ENCODE measurements at regions not wholly inside any gene's neighbourhood (a gene's known extent, or its start where the extent isn't known, plus 50 kb on each side); places are given as distances from the start of the nearest gene placed in this dataset.

- TF ChIP-seq TCF7L2 (IDR thresholded peaks at IDR 0.05; ENCODE audit: low read depth, low read length) (no peak), POLR2AphosphoS5 (IDR thresholded peaks at IDR 0.05; ENCODE audit: low read depth, low read length) (no peak)
- TF ChIP-seq, protein P1, sequence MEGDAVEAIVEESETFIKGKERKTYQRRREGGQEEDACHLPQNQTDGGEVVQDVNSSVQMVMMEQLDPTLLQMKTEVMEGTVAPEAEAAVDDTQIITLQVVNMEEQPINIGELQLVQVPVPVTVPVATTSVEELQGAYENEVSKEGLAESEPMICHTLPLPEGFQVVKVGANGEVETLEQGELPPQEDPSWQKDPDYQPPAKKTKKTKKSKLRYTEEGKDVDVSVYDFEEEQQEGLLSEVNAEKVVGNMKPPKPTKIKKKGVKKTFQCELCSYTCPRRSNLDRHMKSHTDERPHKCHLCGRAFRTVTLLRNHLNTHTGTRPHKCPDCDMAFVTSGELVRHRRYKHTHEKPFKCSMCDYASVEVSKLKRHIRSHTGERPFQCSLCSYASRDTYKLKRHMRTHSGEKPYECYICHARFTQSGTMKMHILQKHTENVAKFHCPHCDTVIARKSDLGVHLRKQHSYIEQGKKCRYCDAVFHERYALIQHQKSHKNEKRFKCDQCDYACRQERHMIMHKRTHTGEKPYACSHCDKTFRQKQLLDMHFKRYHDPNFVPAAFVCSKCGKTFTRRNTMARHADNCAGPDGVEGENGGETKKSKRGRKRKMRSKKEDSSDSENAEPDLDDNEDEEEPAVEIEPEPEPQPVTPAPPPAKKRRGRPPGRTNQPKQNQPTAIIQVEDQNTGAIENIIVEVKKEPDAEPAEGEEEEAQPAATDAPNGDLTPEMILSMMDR (IDR thresholded peaks at IDR 0.05), result no peak
- TF ChIP-seq, protein P2, sequence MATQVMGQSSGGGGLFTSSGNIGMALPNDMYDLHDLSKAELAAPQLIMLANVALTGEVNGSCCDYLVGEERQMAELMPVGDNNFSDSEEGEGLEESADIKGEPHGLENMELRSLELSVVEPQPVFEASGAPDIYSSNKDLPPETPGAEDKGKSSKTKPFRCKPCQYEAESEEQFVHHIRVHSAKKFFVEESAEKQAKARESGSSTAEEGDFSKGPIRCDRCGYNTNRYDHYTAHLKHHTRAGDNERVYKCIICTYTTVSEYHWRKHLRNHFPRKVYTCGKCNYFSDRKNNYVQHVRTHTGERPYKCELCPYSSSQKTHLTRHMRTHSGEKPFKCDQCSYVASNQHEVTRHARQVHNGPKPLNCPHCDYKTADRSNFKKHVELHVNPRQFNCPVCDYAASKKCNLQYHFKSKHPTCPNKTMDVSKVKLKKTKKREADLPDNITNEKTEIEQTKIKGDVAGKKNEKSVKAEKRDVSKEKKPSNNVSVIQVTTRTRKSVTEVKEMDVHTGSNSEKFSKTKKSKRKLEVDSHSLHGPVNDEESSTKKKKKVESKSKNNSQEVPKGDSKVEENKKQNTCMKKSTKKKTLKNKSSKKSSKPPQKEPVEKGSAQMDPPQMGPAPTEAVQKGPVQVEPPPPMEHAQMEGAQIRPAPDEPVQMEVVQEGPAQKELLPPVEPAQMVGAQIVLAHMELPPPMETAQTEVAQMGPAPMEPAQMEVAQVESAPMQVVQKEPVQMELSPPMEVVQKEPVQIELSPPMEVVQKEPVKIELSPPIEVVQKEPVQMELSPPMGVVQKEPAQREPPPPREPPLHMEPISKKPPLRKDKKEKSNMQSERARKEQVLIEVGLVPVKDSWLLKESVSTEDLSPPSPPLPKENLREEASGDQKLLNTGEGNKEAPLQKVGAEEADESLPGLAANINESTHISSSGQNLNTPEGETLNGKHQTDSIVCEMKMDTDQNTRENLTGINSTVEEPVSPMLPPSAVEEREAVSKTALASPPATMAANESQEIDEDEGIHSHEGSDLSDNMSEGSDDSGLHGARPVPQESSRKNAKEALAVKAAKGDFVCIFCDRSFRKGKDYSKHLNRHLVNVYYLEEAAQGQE (IDR thresholded peaks at IDR 0.05; ENCODE audit: insufficient read depth in 1 of 2, low read depth in 2 of 2, low read length in 1 of 2), result no peak
- Histone ChIP-seq H3K4me1 (ENCODE audit: control insufficient read depth, insufficient read depth, low read length) (no peaks in the 10 kb centered on the region), H3K27ac (ENCODE audit: low read length) (no peak overlapping the region), H3K9me3 (ENCODE audit: control insufficient read depth, insufficient read depth, low read depth, low read length) (no peaks in the 10 kb centered on the region), H3K36me3 (ENCODE audit: control insufficient read depth, insufficient read depth, low read length) (no peaks in the 10 kb centered on the region), H3K4me3 (ENCODE audit: low read depth in 2 of 2, low read length in 2 of 2) (no peak overlapping the region), H3K27me3 (ENCODE audit: control insufficient read depth, insufficient read depth, low read length) (no peaks in the 10 kb centered on the region)
- DNase-seq (ENCODE audit: low read depth, low spot score), result no peak
- in situ Hi-C loops (cut with HindIII; ENCODE audit: low pct_unique_long_range_greater_than_20kb, low sequenced_read_pairs) (no loop called here), intact Hi-C loops (cut with micrococcal nuclease; ENCODE audit: unreplicated experiment) (no loop called here)
- ChIA-PET POLR2A (no interaction called here), CTCF (no interaction called here)
- BruUV-seq (replicated peaks), result no TSS peak
- ATAC-seq, result no peak
Measured at GRCh38 chr1:173413271-173413707, 63.8 kb upstream of the PRDX6 start.

GRCh38 chr1:173414136-173414535 lies 63.0 kb upstream of the PRDX6 start:
- DNase-seq (ENCODE audit: low read depth, low spot score) (no peak), ATAC-seq (no peak)
- in situ Hi-C loops (cut with HindIII; ENCODE audit: low pct_unique_long_range_greater_than_20kb, low sequenced_read_pairs) (no loop called here), intact Hi-C loops (cut with micrococcal nuclease; ENCODE audit: unreplicated experiment) (no loop called here)
- ChIA-PET CTCF (no interaction called here), POLR2A (no interaction called here)
- H3K36me3 ChIP-seq (ENCODE audit: control insufficient read depth, insufficient read depth, low read length), result no peaks in the 10 kb centered on the region
- no peak overlapping the region for H3K27ac ChIP-seq (ENCODE audit: low read length)
- TF ChIP-seq POLR2AphosphoS5 (IDR thresholded peaks at IDR 0.05; ENCODE audit: low read depth, low read length) (no peak), TCF7L2 (IDR thresholded peaks at IDR 0.05; ENCODE audit: low read depth, low read length) (no peak)
- TF ChIP-seq, protein P1 (IDR thresholded peaks at IDR 0.05), result no peak
- TF ChIP-seq, protein P2 (IDR thresholded peaks at IDR 0.05; ENCODE audit: insufficient read depth in 1 of 2, low read depth in 2 of 2, low read length in 1 of 2), result no peak
- H3K9me3 ChIP-seq (ENCODE audit: control insufficient read depth, insufficient read depth, low read depth, low read length), result no peaks in the 10 kb centered on the region
- no peaks in the 10 kb centered on the region for H3K4me1 ChIP-seq (ENCODE audit: control insufficient read depth, insufficient read depth, low read length)
- no peaks in the 10 kb centered on the region for H3K27me3 ChIP-seq (ENCODE audit: control insufficient read depth, insufficient read depth, low read length)
- no peak overlapping the region for H3K4me3 ChIP-seq (ENCODE audit: low read depth in 2 of 2, low read length in 2 of 2)
- no TSS peak for BruUV-seq (replicated peaks)
